Nephron progenitor cell (in vitro differentiated cells): ENCODE measurements at regions not wholly inside any gene's neighbourhood (a gene's known extent, or its start where the extent isn't known, plus 50 kb on each side); places are given as distances from the start of the nearest gene placed in this dataset.

Source experiments
- DNase-seq: peaks from one replicate; pipeline ENCODE4 v3.0.0; 2021
- H3K27ac Mint-ChIP-seq: 2 replicates; pipeline ENCODE4 v1.8.0; 2021; ENCODE audit warnings: mild to moderate bottlenecking, moderate library complexity, mixed read lengths
- H3K27me3 Mint-ChIP-seq: 2 replicates; pipeline ENCODE4 v1.8.0; 2021; ENCODE audit warnings: mild to moderate bottlenecking, low read depth, mixed read lengths; ENCODE audit not compliant: poor library complexity
- H3K36me3 Mint-ChIP-seq: 2 replicates; pipeline ENCODE4 v1.8.0; 2021; ENCODE audit warnings: low read depth, mixed read lengths
- H3K4me1 Mint-ChIP-seq: 2 replicates; pipeline ENCODE4 v1.8.0; 2021; ENCODE audit warnings: mixed read lengths
- H3K4me3 Mint-ChIP-seq: 2 replicates; pipeline ENCODE4 v1.8.0; 2021; ENCODE audit warnings: mild to moderate bottlenecking, moderate library complexity, mixed read lengths
- H3K9me3 Mint-ChIP-seq: 2 replicates; pipeline ENCODE4 v1.8.0; 2021; ENCODE audit warnings: mild to moderate bottlenecking, moderate library complexity, mixed read lengths
- CTCF ChIP-seq: fragments of 200-600 bp; sonication (generic); IDR thresholded peaks from 2 replicates; pipeline ENCODE4 v1.5.0; 2021; ENCODE audit warnings: antibody characterized with exemption

GRCh38 chr3:127520993-127521392 is 69.5 kb downstream of the TPRA1 start:
- peaks cover 8% of the 10 kb centered on the region for H3K4me1 Mint-ChIP-seq
- H3K9me3 Mint-ChIP-seq = peaks cover 17% of the 10 kb centered on the region
- no peak for DNase-seq
- no peak overlapping the region for H3K4me3 Mint-ChIP-seq
- TF ChIP-seq CTCF = no peak
- peaks cover 45% of the 10 kb centered on the region for H3K27me3 Mint-ChIP-seq
- no peak overlapping the region for H3K27ac Mint-ChIP-seq
- no peaks in the 10 kb centered on the region for H3K36me3 Mint-ChIP-seq

- Mint-ChIP-seq H3K9me3 (peaks cover 17% of the 10 kb centered on the region), H3K27ac (no peak overlapping the region), H3K27me3 (peaks cover 60% of the 10 kb centered on the region), H3K4me3 (no peak overlapping the region), H3K4me1 (no peaks in the 10 kb centered on the region), H3K36me3 (no peaks in the 10 kb centered on the region)
- no peak for DNase-seq
- TF ChIP-seq CTCF = no peak
These were observed 72.0 kb downstream of the TPRA1 start for GRCh38 chr3:127518456-127519081.

DNA sequence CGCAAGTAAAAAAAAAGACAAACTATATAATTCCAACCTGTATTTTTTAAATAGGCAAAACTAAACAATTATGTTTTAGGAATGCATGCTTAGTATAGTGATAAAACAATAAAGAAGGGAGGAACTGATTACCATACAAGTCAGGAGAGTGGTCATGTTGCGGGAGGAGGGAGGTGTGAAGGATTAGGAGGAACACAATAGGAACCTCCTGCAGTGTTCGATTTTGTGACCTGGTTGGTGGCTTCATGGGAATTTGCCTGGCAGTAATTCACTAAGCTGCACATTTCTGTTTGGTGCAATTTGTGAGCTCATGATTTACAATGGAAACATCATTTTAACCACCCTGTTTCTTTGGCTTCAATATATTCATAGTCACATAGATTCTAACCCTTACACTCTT is 78.3 kb downstream of the TPRA1 start:
- DNase-seq = no peak
- Mint-ChIP-seq H3K4me3 (no peak overlapping the region), H3K27me3 (peaks cover 36% of the 10 kb centered on the region), H3K36me3 (no peaks in the 10 kb centered on the region), H3K4me1 (no peaks in the 10 kb centered on the region), H3K27ac (no peak overlapping the region), H3K9me3 (no peaks in the 10 kb centered on the region)
- TF ChIP-seq CTCF = no peak

- DNase-seq = no peak
- no peak overlapping the region for H3K4me3 Mint-ChIP-seq
- peaks cover 14% of the 10 kb centered on the region for H3K27me3 Mint-ChIP-seq
These were observed 89.4 kb downstream of the TPRA1 start for GRCh38 chr3:127501177-127501576.

DNA sequence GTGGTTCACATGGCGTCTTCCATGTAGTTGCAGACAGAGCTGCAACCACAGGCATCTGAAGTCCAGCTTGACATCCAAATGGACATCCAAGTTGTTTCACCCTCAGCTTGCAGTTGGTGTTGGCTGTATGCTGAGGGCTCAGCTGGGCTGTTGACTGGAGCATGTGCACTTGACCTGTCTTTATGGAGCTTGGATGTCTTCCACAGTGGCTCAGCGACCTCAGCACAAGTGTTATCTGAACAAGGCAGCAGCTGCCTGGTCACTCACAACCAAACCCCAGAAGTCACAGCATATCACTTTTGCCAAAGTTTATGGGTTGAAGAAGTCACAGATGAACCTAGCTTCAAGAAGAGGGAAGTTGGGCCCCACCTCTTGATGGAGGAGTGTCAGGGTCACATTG is 92.9 kb downstream of the TPRA1 start:
- DNase-seq = no peak
- Mint-ChIP-seq H3K36me3 (no peaks in the 10 kb centered on the region), H3K27me3 (peaks cover 15% of the 10 kb centered on the region), H3K4me3 (no peak overlapping the region), H3K4me1 (no peaks in the 10 kb centered on the region), H3K27ac (peak overlapping the region; percentile 17), H3K9me3 (peaks cover 35% of the 10 kb centered on the region)
- no peak for TF ChIP-seq CTCF

More at GRCh38 chr3:127501177-127501576, 89.4 kb downstream of the TPRA1 start:
- H3K4me1 Mint-ChIP-seq = no peaks in the 10 kb centered on the region
- no peak for TF ChIP-seq CTCF
- H3K27ac Mint-ChIP-seq = no peak overlapping the region
- H3K36me3 Mint-ChIP-seq = no peaks in the 10 kb centered on the region
- peaks cover 38% of the 10 kb centered on the region for H3K9me3 Mint-ChIP-seq

DNA sequence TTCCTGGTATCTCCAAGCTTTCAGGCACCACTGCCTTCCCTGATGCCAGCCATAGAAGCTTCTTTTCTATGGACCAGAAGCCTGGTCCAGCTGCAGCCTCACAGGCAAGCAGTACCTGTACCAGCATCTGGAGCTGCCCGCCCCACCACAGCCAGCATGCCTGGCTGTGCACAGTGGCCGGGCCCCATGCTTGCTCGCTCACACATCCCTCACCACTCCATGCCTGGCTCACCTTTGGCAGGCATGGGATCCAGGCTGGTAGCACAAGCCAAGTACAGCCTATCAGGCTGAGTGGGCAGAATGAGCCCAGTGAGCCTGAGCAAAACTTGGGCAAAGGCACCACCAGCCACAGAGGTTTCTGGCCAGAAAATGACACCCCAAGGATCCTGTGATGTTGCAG is 93.4 kb downstream of the TPRA1 start:
- Mint-ChIP-seq H3K4me1 (no peaks in the 10 kb centered on the region), H3K4me3 (no peak overlapping the region), H3K27me3 (peaks cover 15% of the 10 kb centered on the region), H3K27ac (no peak overlapping the region), H3K36me3 (no peaks in the 10 kb centered on the region), H3K9me3 (peaks cover 30% of the 10 kb centered on the region)
- no peak for DNase-seq
- TF ChIP-seq CTCF = no peak
